ENCODE measurements at regions not wholly inside any gene's neighbourhood (a gene's known extent, or its start where the extent isn't known, plus 50 kb on each side); places are given as distances from the start of the nearest gene placed in this dataset.

DNA sequence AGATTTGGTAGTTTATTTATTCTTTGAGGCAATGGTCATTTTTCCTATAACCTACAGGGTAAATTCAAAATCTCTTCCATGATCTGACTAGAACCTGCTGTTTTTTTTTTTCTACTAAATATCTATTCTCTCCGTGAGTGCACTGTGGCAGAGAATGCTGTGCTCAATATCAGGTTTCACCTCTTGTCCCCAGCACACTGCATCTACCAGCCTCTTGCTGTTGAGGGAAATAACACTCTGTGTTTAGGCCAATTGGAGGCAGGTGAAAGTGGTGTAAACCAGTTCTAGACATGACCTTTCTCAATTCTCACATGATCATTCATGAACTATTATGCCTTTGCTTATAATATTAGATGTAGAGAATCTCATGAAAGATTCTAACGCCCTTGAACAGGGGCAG lies 2365.9 kb downstream of the MAT2B start:
- Histone ChIP-seq H3K23ac (ENCODE audit: low read length in 2 of 2) (no peak overlapping the region), H4K8ac (ENCODE audit: low read length) (no peak overlapping the region), H3K14ac (ENCODE audit: low read length in 2 of 2) (no peak overlapping the region), H3K9ac (ENCODE audit: low read length) (no peak overlapping the region), H2AFZ (ENCODE audit: low read depth, low read length) (no peak overlapping the region), H3K4ac (ENCODE audit: low read depth in 1 of 2, low read length in 2 of 2) (no peak overlapping the region), H2BK5ac (ENCODE audit: low read depth, low read length, poor library complexity, severe bottlenecking) (no peak overlapping the region), H4K91ac (ENCODE audit: low read length) (no peak overlapping the region), H3K79me1 (replicated peaks; ENCODE audit: low read length, poor library complexity, severe bottlenecking) (no peaks in the 10 kb centered on the region), H3K9me3 (ENCODE audit: control insufficient read depth, low read length) (peaks cover 2% of the 10 kb centered on the region), H2BK15ac (ENCODE audit: low read depth, poor library complexity, severe bottlenecking) (no peak overlapping the region), H3K27me3 (ENCODE audit: control insufficient read depth in 1 of 2, insufficient read depth in 1 of 2, low read length in 2 of 2) (no peaks in the 10 kb centered on the region), H3K4me3 (ENCODE audit: insufficient read depth in 1 of 2, low read depth in 1 of 2, low read length in 2 of 2) (no peak overlapping the region), H3K27ac (ENCODE audit: low read length, poor library complexity, severe bottlenecking) (no peak overlapping the region), H3K4me2 (ENCODE audit: low read length, poor library complexity, severe bottlenecking) (no peak overlapping the region), H3K18ac (ENCODE audit: low read depth in 1 of 2, low read length in 2 of 2) (no peak overlapping the region), H2AK5ac (ENCODE audit: low read length, severe bottlenecking) (no peak overlapping the region), H2BK120ac (ENCODE audit: low read depth, low read length) (no peak overlapping the region), H3K36me3 (ENCODE audit: control insufficient read depth in 1 of 2, insufficient read depth in 2 of 2, low read depth in 1 of 2, low read length in 2 of 2) (no peaks in the 10 kb centered on the region), H3K4me1 (ENCODE audit: control insufficient read depth, insufficient read depth, low read depth, low read length) (no peaks in the 10 kb centered on the region), H2BK12ac (ENCODE audit: low read length in 2 of 2) (no peak overlapping the region)
- no peak for DNase-seq
- WGBS: 87% methylated on average over 2 of the region's 2 CpGs

DNA sequence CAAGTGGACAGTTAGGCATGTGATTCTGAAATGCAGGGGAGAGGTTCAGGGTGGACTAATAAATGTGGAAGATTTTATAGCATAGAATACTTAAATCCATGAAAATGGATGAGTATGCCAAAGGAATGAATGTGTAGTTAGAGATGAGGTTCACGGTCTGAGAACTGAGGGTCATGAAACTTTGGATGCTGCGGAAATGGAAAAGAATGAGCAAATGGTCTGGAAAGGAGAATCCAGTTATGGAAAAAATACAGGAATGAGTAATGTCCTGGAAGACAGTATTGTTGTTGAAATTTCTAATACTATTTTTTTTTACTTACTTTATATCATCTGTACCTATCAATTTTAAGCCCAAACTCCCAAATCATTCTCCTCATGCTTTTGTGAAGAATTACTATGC lies 2369.4 kb downstream of the MAT2B start:
- H2AK5ac ChIP-seq (ENCODE audit: low read length, severe bottlenecking): no peak overlapping the region
- H3K23ac ChIP-seq (ENCODE audit: low read length in 2 of 2): no peak overlapping the region

DNA sequence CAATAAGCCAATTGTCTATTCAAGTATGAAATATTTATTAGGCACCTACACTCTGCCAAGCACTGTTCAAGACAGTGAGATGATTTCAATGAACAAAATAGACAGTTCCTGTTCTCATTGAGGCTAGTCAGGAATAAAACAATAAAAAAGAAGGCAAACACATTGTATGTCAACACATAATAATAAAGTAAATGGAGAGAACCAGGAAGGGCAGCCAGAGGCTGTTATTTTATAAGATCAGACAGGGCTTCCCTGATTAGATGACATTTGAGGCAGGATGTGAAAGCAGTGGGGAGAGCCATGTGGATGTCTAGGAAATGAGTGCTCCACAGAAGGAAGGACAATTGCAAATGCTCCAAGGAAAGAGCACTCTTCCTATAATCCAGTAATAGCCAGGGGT lies 2371.1 kb downstream of the MAT2B start:
- Histone ChIP-seq H2BK15ac (ENCODE audit: low read depth, poor library complexity, severe bottlenecking) (no peak overlapping the region), H3K18ac (ENCODE audit: low read depth in 1 of 2, low read length in 2 of 2) (no peak overlapping the region), H3K4ac (ENCODE audit: low read depth in 1 of 2, low read length in 2 of 2) (no peak overlapping the region), H3K23ac (ENCODE audit: low read length in 2 of 2) (no peak overlapping the region), H2BK12ac (ENCODE audit: low read length in 2 of 2) (no peak overlapping the region), H2BK5ac (ENCODE audit: low read depth, low read length, poor library complexity, severe bottlenecking) (no peak overlapping the region), H3K4me3 (ENCODE audit: insufficient read depth in 1 of 2, low read depth in 1 of 2, low read length in 2 of 2) (no peak overlapping the region), H3K79me1 (replicated peaks; ENCODE audit: low read length, poor library complexity, severe bottlenecking) (no peaks in the 10 kb centered on the region), H3K9ac (ENCODE audit: low read length) (no peak overlapping the region), H2BK120ac (ENCODE audit: low read depth, low read length) (no peak overlapping the region), H2AK5ac (ENCODE audit: low read length, severe bottlenecking) (no peak overlapping the region), H3K27ac (ENCODE audit: low read length, poor library complexity, severe bottlenecking) (no peak overlapping the region), H2AFZ (ENCODE audit: low read depth, low read length) (no peak overlapping the region), H3K4me1 (ENCODE audit: control insufficient read depth, insufficient read depth, low read depth, low read length) (no peaks in the 10 kb centered on the region), H3K36me3 (ENCODE audit: control insufficient read depth in 1 of 2, insufficient read depth in 2 of 2, low read depth in 1 of 2, low read length in 2 of 2) (no peaks in the 10 kb centered on the region), H3K27me3 (ENCODE audit: control insufficient read depth in 1 of 2, insufficient read depth in 1 of 2, low read length in 2 of 2) (no peaks in the 10 kb centered on the region), H3K9me3 (ENCODE audit: control insufficient read depth, low read length) (no peaks in the 10 kb centered on the region), H3K4me2 (ENCODE audit: low read length, poor library complexity, severe bottlenecking) (no peak overlapping the region), H4K91ac (ENCODE audit: low read length) (no peak overlapping the region), H4K8ac (ENCODE audit: low read length) (no peak overlapping the region), H3K14ac (ENCODE audit: low read length in 2 of 2) (no peak overlapping the region)
- DNase-seq: no peak

More for the DNA sequence above, 2369.4 kb downstream of the MAT2B start:
- Histone ChIP-seq H4K91ac (ENCODE audit: low read length) (no peak overlapping the region), H3K18ac (ENCODE audit: low read depth in 1 of 2, low read length in 2 of 2) (no peak overlapping the region), H2BK12ac (ENCODE audit: low read length in 2 of 2) (no peak overlapping the region), H3K4me1 (ENCODE audit: control insufficient read depth, insufficient read depth, low read depth, low read length) (no peaks in the 10 kb centered on the region), H3K9ac (ENCODE audit: low read length) (no peak overlapping the region), H3K27me3 (ENCODE audit: control insufficient read depth in 1 of 2, insufficient read depth in 1 of 2, low read length in 2 of 2) (no peaks in the 10 kb centered on the region), H3K79me1 (replicated peaks; ENCODE audit: low read length, poor library complexity, severe bottlenecking) (no peaks in the 10 kb centered on the region), H2AFZ (ENCODE audit: low read depth, low read length) (no peak overlapping the region), H3K14ac (ENCODE audit: low read length in 2 of 2) (no peak overlapping the region), H2BK15ac (ENCODE audit: low read depth, poor library complexity, severe bottlenecking) (no peak overlapping the region), H3K27ac (ENCODE audit: low read length, poor library complexity, severe bottlenecking) (no peak overlapping the region), H4K8ac (ENCODE audit: low read length) (no peak overlapping the region), H3K4ac (ENCODE audit: low read depth in 1 of 2, low read length in 2 of 2) (no peak overlapping the region), H2BK5ac (ENCODE audit: low read depth, low read length, poor library complexity, severe bottlenecking) (no peak overlapping the region), H3K9me3 (ENCODE audit: control insufficient read depth, low read length) (peaks cover 2% of the 10 kb centered on the region), H3K36me3 (ENCODE audit: control insufficient read depth in 1 of 2, insufficient read depth in 2 of 2, low read depth in 1 of 2, low read length in 2 of 2) (no peaks in the 10 kb centered on the region), H3K4me2 (ENCODE audit: low read length, poor library complexity, severe bottlenecking) (no peak overlapping the region), H2BK120ac (ENCODE audit: low read depth, low read length) (no peak overlapping the region), H3K4me3 (ENCODE audit: insufficient read depth in 1 of 2, low read depth in 1 of 2, low read length in 2 of 2) (no peak overlapping the region)
- WGBS: 83% methylated on average over 2 of the region's 2 CpGs
- DNase-seq: no peak

DNA sequence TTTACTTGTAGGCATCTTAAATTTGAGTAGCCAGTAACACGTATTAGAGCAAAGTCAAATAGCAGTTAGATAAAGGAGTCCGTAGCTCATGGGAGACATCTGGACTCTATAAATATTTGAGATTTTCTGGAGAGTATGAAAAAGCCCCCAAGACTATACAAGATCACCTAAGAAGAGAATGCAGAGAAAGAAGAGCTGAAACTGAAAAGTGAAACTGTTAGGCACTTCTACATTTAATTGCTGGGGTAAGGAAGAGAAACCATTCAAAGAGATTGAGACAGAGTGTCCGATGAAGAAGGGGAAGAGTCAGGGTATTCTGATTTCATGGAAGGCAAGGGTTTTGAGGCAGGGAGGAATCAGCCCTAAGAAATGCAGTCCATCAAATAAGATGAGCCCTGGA lies 2372.1 kb downstream of the MAT2B start:
- Histone ChIP-seq H3K27ac (ENCODE audit: low read length, poor library complexity, severe bottlenecking) (no peak overlapping the region), H3K36me3 (ENCODE audit: control insufficient read depth in 1 of 2, insufficient read depth in 2 of 2, low read depth in 1 of 2, low read length in 2 of 2) (no peaks in the 10 kb centered on the region), H2BK5ac (ENCODE audit: low read depth, low read length, poor library complexity, severe bottlenecking) (no peak overlapping the region), H4K91ac (ENCODE audit: low read length) (no peak overlapping the region), H2BK15ac (ENCODE audit: low read depth, poor library complexity, severe bottlenecking) (no peak overlapping the region), H3K27me3 (ENCODE audit: control insufficient read depth in 1 of 2, insufficient read depth in 1 of 2, low read length in 2 of 2) (no peaks in the 10 kb centered on the region), H2BK120ac (ENCODE audit: low read depth, low read length) (no peak overlapping the region), H3K4me2 (ENCODE audit: low read length, poor library complexity, severe bottlenecking) (no peak overlapping the region), H3K9ac (ENCODE audit: low read length) (no peak overlapping the region), H3K23ac (ENCODE audit: low read length in 2 of 2) (no peak overlapping the region), H3K9me3 (ENCODE audit: control insufficient read depth, low read length) (no peaks in the 10 kb centered on the region), H3K18ac (ENCODE audit: low read depth in 1 of 2, low read length in 2 of 2) (no peak overlapping the region), H3K14ac (ENCODE audit: low read length in 2 of 2) (no peak overlapping the region), H4K8ac (ENCODE audit: low read length) (no peak overlapping the region), H3K79me1 (replicated peaks; ENCODE audit: low read length, poor library complexity, severe bottlenecking) (no peaks in the 10 kb centered on the region), H3K4me1 (ENCODE audit: control insufficient read depth, insufficient read depth, low read depth, low read length) (no peaks in the 10 kb centered on the region), H3K4ac (ENCODE audit: low read depth in 1 of 2, low read length in 2 of 2) (no peak overlapping the region), H3K4me3 (ENCODE audit: insufficient read depth in 1 of 2, low read depth in 1 of 2, low read length in 2 of 2) (no peak overlapping the region), H2AK5ac (ENCODE audit: low read length, severe bottlenecking) (no peak overlapping the region), H2BK12ac (ENCODE audit: low read length in 2 of 2) (no peak overlapping the region), H2AFZ (ENCODE audit: low read depth, low read length) (no peak overlapping the region)
- no peak for DNase-seq
- WGBS: 88% methylated on average over 3 of the region's 3 CpGs
